SK-N-SH treated with all-trans-retinoic acid at 6 μM for 48 hours (cell line): ENCODE measurements at regions not wholly inside any gene's neighbourhood (a gene's known extent, or its start where the extent isn't known, plus 50 kb on each side); places are given as distances from the start of the nearest gene placed in this dataset.

ENCODE experiments used
- ARNTL ChIP-seq: fragments of 450-650 bp; formaldehyde crosslinking; IDR thresholded peaks from 2 replicates; pipeline ENCODE4 v1.5.0; 2020; ENCODE audit warnings: low read depth, mild to moderate bottlenecking, moderate library complexity, borderline replicate concordance
- GLIS3 ChIP-seq: fragments of 250-450 bp; sonication (Bioruptor Pico); IDR thresholded peaks from 2 replicates; pipeline ENCODE4 v1.5.0; 2020; ENCODE audit warnings: mild to moderate bottlenecking, moderate library complexity
- TCF4 ChIP-seq: fragments of 250-450 bp; sonication (Bioruptor Pico); IDR thresholded peaks from 2 replicates; pipeline ENCODE4 v1.8.0; 2021; ENCODE audit warnings: mild to moderate bottlenecking, moderate library complexity, borderline replicate concordance
- TOX ChIP-seq: fragments of 250-450 bp; sonication (Bioruptor Pico); IDR thresholded peaks from 2 replicates; pipeline ENCODE4 v1.8.0; 2021; ENCODE audit warnings: mild to moderate bottlenecking, moderate library complexity, borderline replicate concordance
- ZFP3 ChIP-seq: fragments of 250-450 bp; sonication (Bioruptor Pico); IDR thresholded peaks from 2 replicates; pipeline ENCODE4 v1.5.0; 2020; ENCODE audit warnings: mild to moderate bottlenecking, moderate library complexity
- ZNF70 ChIP-seq: fragments of 450-650 bp; formaldehyde crosslinking; IDR thresholded peaks from 2 replicates; pipeline ENCODE4 v1.5.0; 2020; ENCODE audit warnings: mild to moderate bottlenecking, moderate library complexity
- TF ChIP-seq, protein P1 (sequence below): fragments of 250-450 bp; sonication (Bioruptor Pico); IDR thresholded peaks from 2 replicates; pipeline ENCODE4 v1.5.1; 2021; ENCODE audit warnings: mild to moderate bottlenecking, moderate library complexity
- TF ChIP-seq, protein P2 (sequence below): fragments of 250-450 bp; sonication (Bioruptor Pico); IDR thresholded peaks from 2 replicates; pipeline ENCODE4 v1.8.0; 2020; ENCODE audit warnings: mild to moderate bottlenecking, moderate library complexity, borderline replicate concordance
- TF ChIP-seq, protein P3 (sequence below): fragments of 250-450 bp; sonication (Bioruptor Pico); IDR thresholded peaks from 2 replicates; pipeline ENCODE4 v1.5.0; 2020; ENCODE audit warnings: mild to moderate bottlenecking, moderate library complexity
- TF ChIP-seq, protein P4 (sequence below): fragments of 250-450 bp; sonication (Bioruptor Pico); IDR thresholded peaks from 2 replicates; pipeline ENCODE4 v1.5.1; 2020; ENCODE audit warnings: low read depth, mild to moderate bottlenecking, moderate library complexity

DNA sequence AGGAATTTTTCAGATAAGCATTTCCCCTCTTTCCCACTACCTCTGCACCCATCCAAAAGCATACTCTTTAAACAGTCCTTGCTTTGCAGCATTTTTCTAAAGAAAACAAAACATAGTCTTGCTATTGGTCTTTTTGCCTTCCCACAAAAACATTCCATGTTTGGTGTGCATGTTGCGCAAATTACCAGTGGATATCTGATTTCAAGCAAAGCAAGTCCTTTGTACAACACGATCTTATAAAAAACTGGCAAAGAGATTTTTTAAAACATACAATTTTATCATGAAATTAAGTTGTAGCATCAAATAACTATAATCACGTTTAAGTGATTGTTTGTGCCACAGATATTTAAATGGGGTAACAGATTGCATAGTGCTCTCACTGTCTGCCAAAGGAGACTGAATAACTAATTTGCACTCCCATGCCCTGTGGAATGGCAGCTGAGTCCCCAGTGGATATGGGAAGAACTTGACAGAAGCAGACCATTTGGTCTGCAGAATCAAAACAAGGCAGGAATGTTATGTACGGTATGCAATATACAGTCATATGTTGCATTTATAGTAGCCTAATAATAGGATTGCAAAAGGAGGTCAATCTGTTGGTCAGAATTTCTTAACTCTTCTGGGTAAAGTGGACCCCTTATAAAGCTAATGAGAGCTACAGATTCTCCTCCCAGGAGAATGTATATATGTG, 285.7 kb downstream of the TBC1D4 start:
- TF ChIP-seq GLIS3 (CRISPR knock-in tag) (no peak), TOX (CRISPR knock-in tag) (no peak), ARNTL (CRISPR knock-in tag) (no peak), ZFP3 (no peak), ZNF70 (CRISPR knock-in tag) (no peak), TCF4 (no peak)
- TF ChIP-seq, protein P1, sequence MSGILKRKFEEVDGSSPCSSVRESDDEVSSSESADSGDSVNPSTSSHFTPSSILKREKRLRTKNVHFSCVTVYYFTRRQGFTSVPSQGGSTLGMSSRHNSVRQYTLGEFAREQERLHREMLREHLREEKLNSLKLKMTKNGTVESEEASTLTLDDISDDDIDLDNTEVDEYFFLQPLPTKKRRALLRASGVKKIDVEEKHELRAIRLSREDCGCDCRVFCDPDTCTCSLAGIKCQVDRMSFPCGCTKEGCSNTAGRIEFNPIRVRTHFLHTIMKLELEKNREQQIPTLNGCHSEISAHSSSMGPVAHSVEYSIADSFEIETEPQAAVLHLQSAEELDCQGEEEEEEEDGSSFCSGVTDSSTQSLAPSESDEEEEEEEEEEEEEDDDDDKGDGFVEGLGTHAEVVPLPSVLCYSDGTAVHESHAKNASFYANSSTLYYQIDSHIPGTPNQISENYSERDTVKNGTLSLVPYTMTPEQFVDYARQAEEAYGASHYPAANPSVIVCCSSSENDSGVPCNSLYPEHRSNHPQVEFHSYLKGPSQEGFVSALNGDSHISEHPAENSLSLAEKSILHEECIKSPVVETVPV (CRISPR knock-in tag), result no peak
- TF ChIP-seq, protein P2, sequence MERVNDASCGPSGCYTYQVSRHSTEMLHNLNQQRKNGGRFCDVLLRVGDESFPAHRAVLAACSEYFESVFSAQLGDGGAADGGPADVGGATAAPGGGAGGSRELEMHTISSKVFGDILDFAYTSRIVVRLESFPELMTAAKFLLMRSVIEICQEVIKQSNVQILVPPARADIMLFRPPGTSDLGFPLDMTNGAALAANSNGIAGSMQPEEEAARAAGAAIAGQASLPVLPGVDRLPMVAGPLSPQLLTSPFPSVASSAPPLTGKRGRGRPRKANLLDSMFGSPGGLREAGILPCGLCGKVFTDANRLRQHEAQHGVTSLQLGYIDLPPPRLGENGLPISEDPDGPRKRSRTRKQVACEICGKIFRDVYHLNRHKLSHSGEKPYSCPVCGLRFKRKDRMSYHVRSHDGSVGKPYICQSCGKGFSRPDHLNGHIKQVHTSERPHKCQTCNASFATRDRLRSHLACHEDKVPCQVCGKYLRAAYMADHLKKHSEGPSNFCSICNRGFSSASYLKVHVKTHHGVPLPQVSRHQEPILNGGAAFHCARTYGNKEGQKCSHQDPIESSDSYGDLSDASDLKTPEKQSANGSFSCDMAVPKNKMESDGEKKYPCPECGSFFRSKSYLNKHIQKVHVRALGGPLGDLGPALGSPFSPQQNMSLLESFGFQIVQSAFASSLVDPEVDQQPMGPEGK (CRISPR knock-in tag), result no peak
- TF ChIP-seq, protein P3, sequence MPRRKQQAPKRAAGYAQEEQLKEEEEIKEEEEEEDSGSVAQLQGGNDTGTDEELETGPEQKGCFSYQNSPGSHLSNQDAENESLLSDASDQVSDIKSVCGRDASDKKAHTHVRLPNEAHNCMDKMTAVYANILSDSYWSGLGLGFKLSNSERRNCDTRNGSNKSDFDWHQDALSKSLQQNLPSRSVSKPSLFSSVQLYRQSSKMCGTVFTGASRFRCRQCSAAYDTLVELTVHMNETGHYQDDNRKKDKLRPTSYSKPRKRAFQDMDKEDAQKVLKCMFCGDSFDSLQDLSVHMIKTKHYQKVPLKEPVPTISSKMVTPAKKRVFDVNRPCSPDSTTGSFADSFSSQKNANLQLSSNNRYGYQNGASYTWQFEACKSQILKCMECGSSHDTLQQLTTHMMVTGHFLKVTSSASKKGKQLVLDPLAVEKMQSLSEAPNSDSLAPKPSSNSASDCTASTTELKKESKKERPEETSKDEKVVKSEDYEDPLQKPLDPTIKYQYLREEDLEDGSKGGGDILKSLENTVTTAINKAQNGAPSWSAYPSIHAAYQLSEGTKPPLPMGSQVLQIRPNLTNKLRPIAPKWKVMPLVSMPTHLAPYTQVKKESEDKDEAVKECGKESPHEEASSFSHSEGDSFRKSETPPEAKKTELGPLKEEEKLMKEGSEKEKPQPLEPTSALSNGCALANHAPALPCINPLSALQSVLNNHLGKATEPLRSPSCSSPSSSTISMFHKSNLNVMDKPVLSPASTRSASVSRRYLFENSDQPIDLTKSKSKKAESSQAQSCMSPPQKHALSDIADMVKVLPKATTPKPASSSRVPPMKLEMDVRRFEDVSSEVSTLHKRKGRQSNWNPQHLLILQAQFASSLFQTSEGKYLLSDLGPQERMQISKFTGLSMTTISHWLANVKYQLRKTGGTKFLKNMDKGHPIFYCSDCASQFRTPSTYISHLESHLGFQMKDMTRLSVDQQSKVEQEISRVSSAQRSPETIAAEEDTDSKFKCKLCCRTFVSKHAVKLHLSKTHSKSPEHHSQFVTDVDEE (CRISPR knock-in tag), result no peak
- TF ChIP-seq, protein P4, sequence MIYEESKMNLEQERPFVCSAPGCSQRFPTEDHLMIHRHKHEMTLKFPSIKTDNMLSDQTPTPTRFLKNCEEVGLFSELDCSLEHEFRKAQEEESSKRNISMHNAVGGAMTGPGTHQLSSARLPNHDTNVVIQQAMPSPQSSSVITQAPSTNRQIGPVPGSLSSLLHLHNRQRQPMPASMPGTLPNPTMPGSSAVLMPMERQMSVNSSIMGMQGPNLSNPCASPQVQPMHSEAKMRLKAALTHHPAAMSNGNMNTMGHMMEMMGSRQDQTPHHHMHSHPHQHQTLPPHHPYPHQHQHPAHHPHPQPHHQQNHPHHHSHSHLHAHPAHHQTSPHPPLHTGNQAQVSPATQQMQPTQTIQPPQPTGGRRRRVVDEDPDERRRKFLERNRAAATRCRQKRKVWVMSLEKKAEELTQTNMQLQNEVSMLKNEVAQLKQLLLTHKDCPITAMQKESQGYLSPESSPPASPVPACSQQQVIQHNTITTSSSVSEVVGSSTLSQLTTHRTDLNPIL (CRISPR knock-in tag), result no peak
